ENCODE measurements at regions not wholly inside any gene's neighbourhood (a gene's known extent, or its start where the extent isn't known, plus 50 kb on each side); places are given as distances from the start of the nearest gene placed in this dataset.
A peak's percentile ranks its signal among the peaks of the same experiment; 100 is the strongest.
"Not testable (repeated sequence)": the region's sequence is repeated elsewhere in the genome, so short reads cannot be mapped to it uniquely, and the experiment has no call there.

- Histone ChIP-seq H3K27ac (no peak overlapping the region), H3K4me3 (no peak overlapping the region), H3K27me3 (no peaks in the 10 kb centered on the region), H3K36me3 (no peaks in the 10 kb centered on the region), H3K4me1 (no peaks in the 10 kb centered on the region), H3K9me3 (replicated peaks) (no peaks in the 10 kb centered on the region)
- no peak for DNase-seq
Observed at GRCh38 chr13:70995338-70995737, 871.7 kb downstream of the DACH1 start.

- Histone ChIP-seq H3K9me3 (replicated peaks) (no peaks in the 10 kb centered on the region), H3K27me3 (no peaks in the 10 kb centered on the region), H3K27ac (no peak overlapping the region), H3K4me3 (no peak overlapping the region), H3K36me3 (no peaks in the 10 kb centered on the region), H3K4me1 (no peaks in the 10 kb centered on the region)
- DNase-seq: no peak
Observed at GRCh38 chr13:70994191-70994590, 872.8 kb downstream of the DACH1 start.

- no peak for DNase-seq
- no peak overlapping the region for H3K27ac ChIP-seq
- H3K4me1 ChIP-seq: no peaks in the 10 kb centered on the region
Observed at GRCh38 chr13:70987043-70987442, 878.8 kb upstream of the KLHL1 start.

GRCh38 chr13:70985371-70985770, 877.1 kb upstream of the KLHL1 start:
- Histone ChIP-seq H3K27ac (no peak overlapping the region), H3K9me3 (replicated peaks) (no peaks in the 10 kb centered on the region), H3K4me1 (no peaks in the 10 kb centered on the region), H3K36me3 (no peaks in the 10 kb centered on the region), H3K4me3 (no peak overlapping the region), H3K27me3 (no peaks in the 10 kb centered on the region)
- DNase-seq: no peak

More at GRCh38 chr13:70987043-70987442, 878.8 kb upstream of the KLHL1 start:
- H3K27me3 ChIP-seq: no peaks in the 10 kb centered on the region
- no peaks in the 10 kb centered on the region for H3K36me3 ChIP-seq
- no peaks in the 10 kb centered on the region for H3K9me3 ChIP-seq (replicated peaks)
- no peak overlapping the region for H3K4me3 ChIP-seq

- H3K27ac ChIP-seq; H3K36me3 ChIP-seq; DNase-seq; H3K4me1 ChIP-seq; H3K9me3 ChIP-seq (replicated peaks); H3K4me3 ChIP-seq; H3K27me3 ChIP-seq: not testable (repeated sequence)
Observed at GRCh38 chr13:70981219-70981618, 873.0 kb upstream of the KLHL1 start.

GRCh38 chr13:70969321-70969720, 861.1 kb upstream of the KLHL1 start:
- Histone ChIP-seq H3K4me3 (no peak overlapping the region), H3K27ac (no peak overlapping the region), H3K27me3 (no peaks in the 10 kb centered on the region), H3K4me1 (no peaks in the 10 kb centered on the region), H3K9me3 (replicated peaks) (no peaks in the 10 kb centered on the region), H3K36me3 (no peaks in the 10 kb centered on the region)
- DNase-seq: no peak

GRCh38 chr13:70967564-70967963, 859.3 kb upstream of the KLHL1 start:
- no peak overlapping the region for H3K27ac ChIP-seq
- no peaks in the 10 kb centered on the region for H3K9me3 ChIP-seq (replicated peaks)
- H3K27me3 ChIP-seq: no peaks in the 10 kb centered on the region
- no peak overlapping the region for H3K4me3 ChIP-seq
- no peaks in the 10 kb centered on the region for H3K4me1 ChIP-seq
- no peak for DNase-seq
- no peaks in the 10 kb centered on the region for H3K36me3 ChIP-seq

GRCh38 chr13:70964874-70965273, 856.6 kb upstream of the KLHL1 start:
- H3K27me3 ChIP-seq: no peaks in the 10 kb centered on the region
- no peaks in the 10 kb centered on the region for H3K36me3 ChIP-seq
- H3K9me3 ChIP-seq (replicated peaks): no peaks in the 10 kb centered on the region
- DNase-seq: no peak
- H3K4me1 ChIP-seq: no peaks in the 10 kb centered on the region
- H3K4me3 ChIP-seq: no peak overlapping the region
- H3K27ac ChIP-seq: no peak overlapping the region

- Histone ChIP-seq H3K36me3 (no peaks in the 10 kb centered on the region), H3K4me1 (no peaks in the 10 kb centered on the region), H3K4me3 (no peak overlapping the region), H3K27ac (no peak overlapping the region), H3K9me3 (replicated peaks) (no peaks in the 10 kb centered on the region), H3K27me3 (no peaks in the 10 kb centered on the region)
- peak; percentile 26 to 66 for DNase-seq
Observed at GRCh38 chr13:70964124-70964523, 855.9 kb upstream of the KLHL1 start.

- peak; percentile 8 to 53 for DNase-seq
- Histone ChIP-seq H3K27ac (no peak overlapping the region), H3K27me3 (no peaks in the 10 kb centered on the region), H3K9me3 (replicated peaks) (no peaks in the 10 kb centered on the region), H3K4me1 (no peaks in the 10 kb centered on the region), H3K36me3 (no peaks in the 10 kb centered on the region), H3K4me3 (no peak overlapping the region)
Observed at GRCh38 chr13:70960841-70961443, 852.7 kb upstream of the KLHL1 start.

GRCh38 chr13:70959035-70959775, 851.0 kb upstream of the KLHL1 start:
- H3K27me3 ChIP-seq: no peaks in the 10 kb centered on the region
- no peak for DNase-seq
- H3K36me3 ChIP-seq: no peaks in the 10 kb centered on the region
- H3K9me3 ChIP-seq (replicated peaks): no peaks in the 10 kb centered on the region
- H3K27ac ChIP-seq: no peak overlapping the region
- no peak overlapping the region for H3K4me3 ChIP-seq
- no peaks in the 10 kb centered on the region for H3K4me1 ChIP-seq

GRCh38 chr13:70955887-70956286, 847.6 kb upstream of the KLHL1 start:
- H3K27me3 ChIP-seq: no peaks in the 10 kb centered on the region
- H3K4me1 ChIP-seq: no peaks in the 10 kb centered on the region
- no peaks in the 10 kb centered on the region for H3K36me3 ChIP-seq
- H3K27ac ChIP-seq: no peak overlapping the region
- no peak overlapping the region for H3K4me3 ChIP-seq
- no peaks in the 10 kb centered on the region for H3K9me3 ChIP-seq (replicated peaks)
- no peak for DNase-seq

- Histone ChIP-seq H3K4me3 (no peak overlapping the region), H3K27ac (no peak overlapping the region), H3K27me3 (no peaks in the 10 kb centered on the region), H3K4me1 (peaks cover 9% of the 10 kb centered on the region; the same call in 1 of the 2 replicates), H3K36me3 (no peaks in the 10 kb centered on the region), H3K9me3 (replicated peaks) (no peaks in the 10 kb centered on the region)
- DNase-seq: no peak
Observed at GRCh38 chr13:70950664-70951063, 842.4 kb upstream of the KLHL1 start.

- Histone ChIP-seq H3K36me3 (no peaks in the 10 kb centered on the region), H3K27me3 (no peaks in the 10 kb centered on the region), H3K4me3 (no peak overlapping the region), H3K4me1 (peaks cover 9% of the 10 kb centered on the region; the same call in 1 of the 2 replicates), H3K27ac (no peak overlapping the region), H3K9me3 (replicated peaks) (no peaks in the 10 kb centered on the region)
- DNase-seq: no peak
Observed at GRCh38 chr13:70945506-70945905, 837.3 kb upstream of the KLHL1 start.

- Histone ChIP-seq H3K27me3 (no peaks in the 10 kb centered on the region), H3K4me1 (peaks cover 2% of the 10 kb centered on the region; the same call in 1 of the 2 replicates), H3K36me3 (no peaks in the 10 kb centered on the region), H3K4me3 (no peak overlapping the region), H3K9me3 (replicated peaks) (no peaks in the 10 kb centered on the region), H3K27ac (no peak overlapping the region)
- DNase-seq: no peak
Observed at GRCh38 chr13:70941454-70941853, 833.2 kb upstream of the KLHL1 start.

GRCh38 chr13:70938462-70938861, 830.2 kb upstream of the KLHL1 start:
- no peak overlapping the region for H3K27ac ChIP-seq
- no peak overlapping the region for H3K4me3 ChIP-seq
- no peaks in the 10 kb centered on the region for H3K4me1 ChIP-seq
- H3K27me3 ChIP-seq: no peaks in the 10 kb centered on the region
- no peaks in the 10 kb centered on the region for H3K9me3 ChIP-seq (replicated peaks)
- DNase-seq: no peak
- no peaks in the 10 kb centered on the region for H3K36me3 ChIP-seq
